Thyroid gland (tissue), 4 donors: ENCODE measurements at regions not wholly inside any gene's neighbourhood (a gene's known extent, or its start where the extent isn't known, plus 50 kb on each side); places are given as distances from the start of the nearest gene placed in this dataset.

ENCODE experiments used
- CTCF ChIP-seq, 6 experiments: fragments of 200-600 bp in 3 of 6; fragments of 450-650 bp in 3 of 6; sonication (generic) in 3 of 6; IDR thresholded peaks; one replicate each; pipeline ENCODE4 v1.5.1; 2016 to 2019; ENCODE audit warnings: antibody characterized with exemption in 6 of 6, mild to moderate bottlenecking in 2 of 6, inconsistent platforms in 1 of 6, moderate library complexity in 1 of 6
- POLR2A ChIP-seq, 2 donors: fragments of 450-650 bp; IDR thresholded peaks; one replicate each; pipeline ENCODE4 v1.6.1; 2017; ENCODE audit warnings: antibody characterized with exemption in 2 of 2, mild to moderate bottlenecking in 2 of 2, moderate library complexity in 1 of 2

DNA sequence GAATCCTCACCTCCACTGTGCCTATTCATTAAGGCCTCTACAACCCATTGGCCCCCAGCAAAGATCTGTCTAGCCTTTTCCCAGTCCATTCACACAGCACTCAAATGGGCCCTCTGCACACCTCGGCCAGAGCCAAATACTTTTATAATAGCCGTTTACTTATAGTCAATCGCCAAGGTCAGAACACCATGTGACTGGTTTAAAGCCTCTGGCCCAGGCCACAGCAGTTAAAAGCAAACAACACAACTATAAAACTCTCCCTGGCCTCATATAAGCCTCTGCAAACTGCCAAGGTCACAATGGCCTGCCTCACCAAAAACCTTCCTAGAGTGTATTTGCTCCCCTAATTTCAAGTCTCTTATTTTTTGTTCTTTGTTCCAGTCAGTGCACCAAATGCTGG lies 562.6 kb downstream of the CAAP1 start:
- TF ChIP-seq CTCF (IDR thresholded peaks at IDR 0.05) = no peak
- no peak for TF ChIP-seq POLR2A (IDR thresholded peaks at IDR 0.05)
